Activated naive CD4-positive, alpha-beta T cell treated with anti-CD3 and anti-CD28 coated beads, Interleukin-2, amount 10 ng/mL, durations not matched to agents 7 days and 5 days (primary cell): ENCODE measurements at regions not wholly inside any gene's neighbourhood (a gene's known extent, or its start where the extent isn't known, plus 50 kb on each side); places are given as distances from the start of the nearest gene placed in this dataset.
"Not testable (repeated sequence)": the region's sequence is repeated elsewhere in the genome, so short reads cannot be mapped to it uniquely, and the experiment has no call there.

Experiments used
- CTCF ChIA-PET: fragments of 350-600 bp; sonication (Branson Sonifier 250); formaldehyde crosslinking; loops from one replicate; lab custom pipeline; 2021; ENCODE audit warnings: antibody characterized with exemption; lab: Charles Lee
- DNase-seq: peaks from one replicate; pipeline ENCODE4 v3.0.0-alpha.2; 2020
- H3K27ac Mint-ChIP-seq: one replicate; pipeline ENCODE4 v1.8.0; 2021; ENCODE audit warnings: mild to moderate bottlenecking, moderate library complexity, mixed read lengths
- H3K27me3 Mint-ChIP-seq: one replicate; pipeline ENCODE4 v1.8.0; 2021; ENCODE audit warnings: mild to moderate bottlenecking, mixed read lengths
- H3K36me3 Mint-ChIP-seq: one replicate; pipeline ENCODE4 v1.8.0; 2021; ENCODE audit warnings: mixed read lengths
- H3K4me1 Mint-ChIP-seq: one replicate; pipeline ENCODE4 v1.8.0; 2021; ENCODE audit warnings: mixed read lengths
- H3K4me3 Mint-ChIP-seq: one replicate; pipeline ENCODE4 v1.8.0; 2021; ENCODE audit warnings: mild to moderate bottlenecking, moderate library complexity, mixed read lengths
- H3K9me3 Mint-ChIP-seq: one replicate; pipeline ENCODE4 v1.8.0; 2021; ENCODE audit warnings: mixed read lengths

GRCh38 chr21:15592271-15592860 lies 137.4 kb upstream of the USP25 start:
- H3K4me1 Mint-ChIP-seq, result no peaks in the 10 kb centered on the region
- H3K27ac Mint-ChIP-seq, result no peak overlapping the region
- no peaks in the 10 kb centered on the region for H3K9me3 Mint-ChIP-seq
- no peak for DNase-seq
- H3K36me3 Mint-ChIP-seq, result no peaks in the 10 kb centered on the region
- CTCF ChIA-PET, result interaction anchor here (1.0 kb wide), 1 partner anchor 111 kb away, joined by 3 read pairs; no protein-coding TSS in a partner anchor
- no peak overlapping the region for H3K4me3 Mint-ChIP-seq
- no peaks in the 10 kb centered on the region for H3K27me3 Mint-ChIP-seq

GRCh38 chr21:15592957-15593356 lies 136.8 kb upstream of the USP25 start:
- Mint-ChIP-seq H3K36me3 (no peaks in the 10 kb centered on the region), H3K4me1 (no peaks in the 10 kb centered on the region), H3K27ac (no peak overlapping the region), H3K4me3 (no peak overlapping the region), H3K9me3 (no peaks in the 10 kb centered on the region), H3K27me3 (no peaks in the 10 kb centered on the region)
- CTCF ChIA-PET, result no interaction called here
- DNase-seq, result no peak

GRCh38 chr21:15601390-15601789 lies 128.4 kb upstream of the USP25 start:
- Mint-ChIP-seq H3K4me1 (no peaks in the 10 kb centered on the region), H3K36me3 (no peaks in the 10 kb centered on the region)

DNA sequence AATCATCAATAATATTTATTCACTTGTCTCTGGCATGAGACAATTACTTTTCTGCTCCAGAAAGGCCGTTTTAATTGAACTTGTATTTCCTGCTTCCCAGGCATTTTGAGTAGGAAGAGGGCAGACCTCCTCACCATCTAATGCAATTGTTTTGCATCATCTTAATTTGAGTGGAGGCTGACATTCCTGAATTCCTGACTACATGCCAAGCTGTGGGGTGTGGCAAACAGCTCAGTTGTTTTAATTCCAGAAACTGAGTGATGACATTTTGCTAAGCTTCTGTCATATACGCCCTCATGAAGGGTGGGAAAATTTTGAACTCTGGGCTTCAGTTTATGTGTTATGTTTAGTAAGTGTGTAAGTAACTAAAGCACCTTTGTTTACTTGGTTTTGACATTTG lies 125.4 kb upstream of the USP25 start:
- CTCF ChIA-PET, result no interaction called here
- DNase-seq, result no peak
- no peaks in the 10 kb centered on the region for H3K9me3 Mint-ChIP-seq
- no peak overlapping the region for H3K27ac Mint-ChIP-seq
- no peak overlapping the region for H3K4me3 Mint-ChIP-seq
- H3K36me3 Mint-ChIP-seq, result no peaks in the 10 kb centered on the region
- no peaks in the 10 kb centered on the region for H3K27me3 Mint-ChIP-seq
- H3K4me1 Mint-ChIP-seq, result no peaks in the 10 kb centered on the region

More at GRCh38 chr21:15601390-15601789, 128.4 kb upstream of the USP25 start:
- Mint-ChIP-seq H3K4me3 (no peak overlapping the region), H3K27me3 (no peaks in the 10 kb centered on the region), H3K9me3 (no peaks in the 10 kb centered on the region), H3K27ac (no peak overlapping the region)
- DNase-seq, result no peak
- CTCF ChIA-PET, result no interaction called here

DNA sequence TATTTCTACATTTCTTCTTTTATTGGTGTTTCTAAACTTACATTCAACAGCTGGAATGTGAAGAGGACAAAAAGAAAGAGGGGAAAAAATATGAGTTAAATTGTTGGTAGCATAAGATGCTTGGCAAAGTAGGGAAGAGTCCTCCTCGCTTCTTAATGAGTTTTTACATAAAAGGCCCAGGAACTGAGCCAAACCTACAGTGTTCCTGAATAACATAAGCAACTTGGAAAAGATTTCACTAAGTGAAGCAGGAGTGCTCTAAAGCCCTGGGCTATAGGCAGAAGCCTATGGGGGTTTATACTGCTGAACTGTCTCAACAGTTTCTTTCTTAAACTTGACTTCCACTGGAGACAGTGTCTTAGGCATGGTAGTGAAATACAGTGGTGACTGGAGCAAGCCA lies 115.0 kb upstream of the USP25 start:
- no peak for DNase-seq
- Mint-ChIP-seq H3K9me3 (no peaks in the 10 kb centered on the region), H3K27me3 (no peaks in the 10 kb centered on the region), H3K4me3 (no peak overlapping the region), H3K27ac (no peak overlapping the region), H3K36me3 (no peaks in the 10 kb centered on the region), H3K4me1 (no peaks in the 10 kb centered on the region)
- CTCF ChIA-PET, result no interaction called here

GRCh38 chr21:15616864-15617574 lies 112.8 kb upstream of the USP25 start:
- Mint-ChIP-seq H3K4me3 (no peak overlapping the region), H3K4me1 (no peaks in the 10 kb centered on the region), H3K27me3 (no peaks in the 10 kb centered on the region), H3K36me3 (no peaks in the 10 kb centered on the region), H3K27ac (no peak overlapping the region), H3K9me3 (no peaks in the 10 kb centered on the region)
- no peak for DNase-seq
- CTCF ChIA-PET, result no interaction called here

- no peak overlapping the region for H3K4me3 Mint-ChIP-seq
- no peaks in the 10 kb centered on the region for H3K9me3 Mint-ChIP-seq
- H3K36me3 Mint-ChIP-seq, result no peaks in the 10 kb centered on the region
- CTCF ChIA-PET, result interaction anchor here (0.5 to 0.6 kb wide), 2 partner anchors 53 to 276 kb away, joined by 3 to 4 read pairs; no protein-coding TSS in a partner anchor
- no peak overlapping the region for H3K27ac Mint-ChIP-seq
- no peaks in the 10 kb centered on the region for H3K27me3 Mint-ChIP-seq
- H3K4me1 Mint-ChIP-seq, result no peaks in the 10 kb centered on the region
- no peak for DNase-seq
Measured at GRCh38 chr21:15617964-15618363, 111.8 kb upstream of the USP25 start.

DNA sequence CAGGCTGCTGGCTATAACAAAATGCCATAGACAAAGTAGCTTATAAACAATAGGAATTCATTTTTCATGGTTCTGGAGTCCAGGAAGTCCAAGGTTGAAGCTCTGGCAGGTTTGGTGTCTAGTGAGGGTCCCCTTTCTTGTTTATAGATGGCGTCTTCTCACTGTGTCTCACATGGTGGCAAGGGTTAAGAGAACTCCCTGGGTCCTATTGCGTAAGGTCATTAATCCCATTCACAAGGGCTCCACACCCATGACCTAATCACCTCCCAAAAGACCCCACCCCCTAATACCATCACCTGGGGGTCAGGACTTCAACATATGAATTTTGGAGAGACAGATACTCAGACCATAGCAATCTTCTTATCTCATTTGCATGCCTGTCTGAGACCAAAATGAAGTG lies 108.9 kb upstream of the USP25 start:
- no peak for DNase-seq

DNA sequence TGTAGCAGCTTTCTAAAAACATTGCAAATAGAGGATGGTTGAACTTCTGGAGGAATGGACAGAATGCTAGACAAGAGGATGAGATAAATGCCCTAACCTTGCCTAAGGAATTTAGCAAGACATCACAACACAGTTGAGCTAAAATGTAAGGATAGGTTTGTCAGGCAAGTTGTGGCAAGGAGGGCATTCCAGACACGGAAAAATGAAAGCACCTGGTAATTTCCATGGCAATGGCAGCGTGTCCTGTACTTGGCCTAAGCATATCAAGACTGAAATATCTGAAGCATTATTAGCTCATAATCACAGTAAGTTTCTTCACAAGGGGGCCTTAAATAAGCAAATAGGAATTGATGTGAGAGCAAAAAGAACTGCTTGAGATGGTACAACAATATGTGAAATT lies 105.1 kb upstream of the USP25 start:
- no peaks in the 10 kb centered on the region for H3K4me1 Mint-ChIP-seq
- H3K4me3 Mint-ChIP-seq, result no peak overlapping the region
- no peak overlapping the region for H3K27ac Mint-ChIP-seq
- no peaks in the 10 kb centered on the region for H3K36me3 Mint-ChIP-seq
- H3K9me3 Mint-ChIP-seq, result no peaks in the 10 kb centered on the region
- CTCF ChIA-PET, result no interaction called here
- no peak for DNase-seq
- H3K27me3 Mint-ChIP-seq, result no peaks in the 10 kb centered on the region

More for the DNA sequence above, 108.9 kb upstream of the USP25 start:
- Mint-ChIP-seq H3K27ac (no peak overlapping the region), H3K4me1 (no peaks in the 10 kb centered on the region), H3K36me3 (no peaks in the 10 kb centered on the region), H3K27me3 (no peaks in the 10 kb centered on the region), H3K4me3 (no peak overlapping the region), H3K9me3 (no peaks in the 10 kb centered on the region)
- CTCF ChIA-PET, result no interaction called here

DNA sequence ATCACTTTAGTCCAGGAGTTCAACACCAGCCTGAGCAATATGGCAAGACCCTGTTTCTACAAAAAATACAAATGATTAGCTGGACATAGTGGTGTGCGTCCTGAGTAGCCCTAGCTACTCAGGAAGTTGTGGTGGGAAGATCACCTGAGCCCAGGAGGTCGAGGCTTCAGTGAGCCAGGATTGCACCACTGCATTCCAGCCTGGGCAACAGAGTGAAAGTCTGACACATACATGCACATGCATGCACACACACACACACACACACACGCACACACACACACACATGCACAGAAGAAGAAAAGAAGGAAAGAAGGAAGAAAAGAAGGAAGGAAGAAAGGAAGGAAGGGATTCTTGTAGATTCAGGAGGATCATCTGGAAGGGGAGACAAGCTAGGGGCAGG lies 104.4 kb upstream of the USP25 start:
- no peak for DNase-seq
- no peak overlapping the region for H3K4me3 Mint-ChIP-seq
- H3K36me3 Mint-ChIP-seq, result no peaks in the 10 kb centered on the region
- no peaks in the 10 kb centered on the region for H3K9me3 Mint-ChIP-seq
- H3K27ac Mint-ChIP-seq, result peak overlapping the region; percentile 6
- no peaks in the 10 kb centered on the region for H3K27me3 Mint-ChIP-seq
- CTCF ChIA-PET, result no interaction called here
- no peaks in the 10 kb centered on the region for H3K4me1 Mint-ChIP-seq

- no peak overlapping the region for H3K4me3 Mint-ChIP-seq
- DNase-seq, result no peak
- CTCF ChIA-PET, result no interaction called here
- no peaks in the 10 kb centered on the region for H3K4me1 Mint-ChIP-seq
- no peaks in the 10 kb centered on the region for H3K36me3 Mint-ChIP-seq
- H3K27me3 Mint-ChIP-seq, result no peaks in the 10 kb centered on the region
- no peaks in the 10 kb centered on the region for H3K9me3 Mint-ChIP-seq
- H3K27ac Mint-ChIP-seq, result no peak overlapping the region
Measured at GRCh38 chr21:15626031-15626430, 103.8 kb upstream of the USP25 start.

DNA sequence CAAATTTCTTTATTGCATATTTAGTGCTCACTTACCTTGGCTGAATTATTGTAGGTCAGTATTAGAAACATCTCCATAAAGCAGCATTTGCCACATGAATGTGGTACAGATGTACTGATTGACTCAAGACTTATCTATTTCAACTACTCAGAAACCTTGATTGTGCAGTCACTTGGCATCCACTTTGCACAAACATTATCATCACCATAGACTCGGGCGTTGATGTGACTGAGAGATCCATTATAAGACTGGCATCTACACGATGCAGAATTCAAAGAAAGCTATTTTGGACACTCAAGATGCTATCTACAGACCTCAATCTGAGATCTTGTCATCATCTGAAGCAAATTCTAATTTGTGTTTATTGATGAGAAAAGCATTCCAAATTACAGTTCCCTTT lies 102.8 kb upstream of the USP25 start:
- H3K36me3 Mint-ChIP-seq, result no peaks in the 10 kb centered on the region
- H3K4me3 Mint-ChIP-seq, result no peak overlapping the region
- DNase-seq, result no peak
- CTCF ChIA-PET, result no interaction called here
- no peaks in the 10 kb centered on the region for H3K4me1 Mint-ChIP-seq
- no peak overlapping the region for H3K27ac Mint-ChIP-seq
- H3K27me3 Mint-ChIP-seq, result no peaks in the 10 kb centered on the region
- H3K9me3 Mint-ChIP-seq, result no peaks in the 10 kb centered on the region

GRCh38 chr21:15627823-15628222 lies 102.0 kb upstream of the USP25 start:
- Mint-ChIP-seq H3K27me3 (no peaks in the 10 kb centered on the region), H3K4me3 (no peak overlapping the region), H3K9me3 (no peaks in the 10 kb centered on the region), H3K27ac (no peak overlapping the region), H3K4me1 (no peaks in the 10 kb centered on the region), H3K36me3 (no peaks in the 10 kb centered on the region)
- CTCF ChIA-PET, result no interaction called here
- DNase-seq, result no peak

GRCh38 chr21:15631342-15631741 lies 98.4 kb upstream of the USP25 start:
- no peak overlapping the region for H3K4me3 Mint-ChIP-seq
- no peak overlapping the region for H3K27ac Mint-ChIP-seq
- no peaks in the 10 kb centered on the region for H3K36me3 Mint-ChIP-seq
- CTCF ChIA-PET, result no interaction called here
- DNase-seq, result no peak
- no peaks in the 10 kb centered on the region for H3K4me1 Mint-ChIP-seq
- H3K27me3 Mint-ChIP-seq, result no peaks in the 10 kb centered on the region
- H3K9me3 Mint-ChIP-seq, result no peaks in the 10 kb centered on the region

DNA sequence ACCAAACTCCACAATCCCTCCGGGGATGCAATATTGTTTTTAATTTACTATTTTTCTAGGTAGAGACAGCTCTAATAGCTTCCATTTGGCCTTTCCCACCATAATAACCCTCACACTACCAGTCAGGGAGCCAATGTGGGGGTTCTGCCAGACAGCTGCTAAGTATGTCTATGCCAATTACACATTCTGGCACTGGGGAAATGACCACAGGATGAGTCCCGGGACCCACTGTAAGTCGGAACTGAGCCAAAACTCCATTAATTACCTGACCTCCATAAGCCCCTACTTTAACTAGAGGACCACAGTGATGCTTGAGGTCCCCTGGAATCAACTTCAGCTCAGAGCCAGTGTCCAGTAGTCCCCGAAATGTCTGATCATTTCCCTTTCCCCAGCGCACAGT lies 95.2 kb upstream of the USP25 start:
- H3K27me3 Mint-ChIP-seq, H3K4me1 Mint-ChIP-seq, H3K36me3 Mint-ChIP-seq, H3K27ac Mint-ChIP-seq, DNase-seq, CTCF ChIA-PET, H3K4me3 Mint-ChIP-seq, H3K9me3 Mint-ChIP-seq: not testable (repeated sequence)
